ENCODE measurements at regions not wholly inside any gene's neighbourhood (a gene's known extent, or its start where the extent isn't known, plus 50 kb on each side); places are given as distances from the start of the nearest gene placed in this dataset.

- Histone ChIP-seq H3K4me3 (no peak overlapping the region), H3K9me1 (ENCODE audit: control insufficient read depth, insufficient read depth, low read length) (no peaks in the 10 kb centered on the region), H3K4me2 (ENCODE audit: insufficient read depth, low read length) (no peak overlapping the region), H3K79me2 (ENCODE audit: control insufficient read depth, insufficient read depth, low read length) (no peaks in the 10 kb centered on the region), H3K4me1 (replicated peaks in 1 of 2; ENCODE audit: control insufficient read depth in 2 of 2, insufficient read depth in 2 of 2, low read length in 2 of 2) (no peaks in the 10 kb centered on the region), H4K20me1 (replicated peaks; ENCODE audit: control insufficient read depth, insufficient read depth, low read length) (no peaks in the 10 kb centered on the region), H3K9me3 (replicated peaks; ENCODE audit: control insufficient read depth, insufficient read depth, low read depth, low read length) (no peaks in the 10 kb centered on the region), H3K9ac (ENCODE audit: insufficient read depth in 1 of 2, low read depth in 2 of 2, low read length in 2 of 2) (no peak overlapping the region), H3K27ac (ENCODE audit: extremely low read depth, low read depth, low read length) (no peak overlapping the region), H3K36me3 (ENCODE audit: control insufficient read depth, insufficient read depth, low read length) (no peaks in the 10 kb centered on the region), H3K27me3 (ENCODE audit: control insufficient read depth in 2 of 2, insufficient read depth in 2 of 2, low read length in 2 of 2) (no peaks in the 10 kb centered on the region), H2AFZ (ENCODE audit: low read depth, low read length) (no peak overlapping the region)
- no peak for DNase-seq (ENCODE audit: extremely low read depth in 1 of 4, low spot score in 3 of 4)
- ChIA-PET POLR2A (no interaction called here), CTCF (ENCODE audit: low intra/inter-chr PET ratio) (no interaction called here)
- intact Hi-C loops (cut with micrococcal nuclease) (no loop called here), in situ Hi-C loops (cut with MboI) (no loop called here)
- TF ChIP-seq, protein P1, sequence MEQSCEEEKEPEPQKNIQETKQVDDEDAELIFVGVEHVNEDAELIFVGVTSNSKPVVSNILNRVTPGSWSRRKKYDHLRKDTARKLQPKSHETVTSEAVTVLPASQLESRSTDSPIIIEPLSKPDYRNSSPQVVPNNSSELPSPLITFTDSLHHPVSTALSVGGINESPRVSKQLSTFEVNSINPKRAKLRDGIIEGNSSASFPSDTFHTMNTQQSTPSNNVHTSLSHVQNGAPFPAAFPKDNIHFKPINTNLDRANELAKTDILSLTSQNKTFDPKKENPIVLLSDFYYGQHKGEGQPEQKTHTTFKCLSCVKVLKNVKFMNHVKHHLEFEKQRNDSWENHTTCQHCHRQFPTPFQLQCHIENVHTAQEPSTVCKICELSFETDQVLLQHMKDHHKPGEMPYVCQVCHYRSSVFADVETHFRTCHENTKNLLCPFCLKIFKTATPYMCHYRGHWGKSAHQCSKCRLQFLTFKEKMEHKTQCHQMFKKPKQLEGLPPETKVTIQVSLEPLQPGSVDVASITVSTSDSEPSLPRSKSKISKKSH (CRISPR knock-in tag; IDR thresholded peaks at IDR 0.05), result no peak
- TF ChIP-seq, protein P2, sequence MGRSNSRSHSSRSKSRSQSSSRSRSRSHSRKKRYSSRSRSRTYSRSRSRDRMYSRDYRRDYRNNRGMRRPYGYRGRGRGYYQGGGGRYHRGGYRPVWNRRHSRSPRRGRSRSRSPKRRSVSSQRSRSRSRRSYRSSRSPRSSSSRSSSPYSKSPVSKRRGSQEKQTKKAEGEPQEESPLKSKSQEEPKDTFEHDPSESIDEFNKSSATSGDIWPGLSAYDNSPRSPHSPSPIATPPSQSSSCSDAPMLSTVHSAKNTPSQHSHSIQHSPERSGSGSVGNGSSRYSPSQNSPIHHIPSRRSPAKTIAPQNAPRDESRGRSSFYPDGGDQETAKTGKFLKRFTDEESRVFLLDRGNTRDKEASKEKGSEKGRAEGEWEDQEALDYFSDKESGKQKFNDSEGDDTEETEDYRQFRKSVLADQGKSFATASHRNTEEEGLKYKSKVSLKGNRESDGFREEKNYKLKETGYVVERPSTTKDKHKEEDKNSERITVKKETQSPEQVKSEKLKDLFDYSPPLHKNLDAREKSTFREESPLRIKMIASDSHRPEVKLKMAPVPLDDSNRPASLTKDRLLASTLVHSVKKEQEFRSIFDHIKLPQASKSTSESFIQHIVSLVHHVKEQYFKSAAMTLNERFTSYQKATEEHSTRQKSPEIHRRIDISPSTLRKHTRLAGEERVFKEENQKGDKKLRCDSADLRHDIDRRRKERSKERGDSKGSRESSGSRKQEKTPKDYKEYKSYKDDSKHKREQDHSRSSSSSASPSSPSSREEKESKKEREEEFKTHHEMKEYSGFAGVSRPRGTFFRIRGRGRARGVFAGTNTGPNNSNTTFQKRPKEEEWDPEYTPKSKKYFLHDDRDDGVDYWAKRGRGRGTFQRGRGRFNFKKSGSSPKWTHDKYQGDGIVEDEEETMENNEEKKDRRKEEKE (IDR thresholded peaks at IDR 0.05; ENCODE audit: borderline replicate concordance in 1 of 2, control insufficient read depth in 1 of 2, low read depth in 2 of 2, low read length in 1 of 2), result no peak
- no peak for TF ChIP-seq PPARD (CRISPR knock-in tag; IDR thresholded peaks at IDR 0.05)
- no peak for TF ChIP-seq NCOA6 (IDR thresholded peaks at IDR 0.05)
- TF ChIP-seq EZH2 (IDR thresholded peaks at IDR 0.05; ENCODE audit: borderline replicate concordance, low read depth, low read length), result no peak
- TF ChIP-seq FOXK2 (conservative IDR thresholded peaks at IDR 0.05 in 1 of 2, IDR thresholded peaks at IDR 0.05 in 1 of 2; ENCODE audit: low read depth in 2 of 2), result no peak
- TF ChIP-seq SAFB2 (IDR thresholded peaks at IDR 0.05; ENCODE audit: borderline replicate concordance, low read depth, low read length, severe bottlenecking), result no peak
- no peak for TF ChIP-seq FOXM1 (IDR thresholded peaks at IDR 0.05; ENCODE audit: low read depth)
- no peak for TF ChIP-seq FOXM1 (CRISPR knock-in tag; IDR thresholded peaks at IDR 0.05; ENCODE audit: low read depth)
- TF ChIP-seq ZNF586 (CRISPR knock-in tag; conservative IDR thresholded peaks at IDR 0.05), result no peak
- no peak for TF ChIP-seq SFPQ (IDR thresholded peaks at IDR 0.05; ENCODE audit: low read depth, low read length)
- no peak for TF ChIP-seq U2AF1 (optimal IDR thresholded peaks at IDR 0.05; ENCODE audit: low read depth, low read length)
- TF ChIP-seq ARID1B (IDR thresholded peaks at IDR 0.05), result no peak
- no peak for TF ChIP-seq CREB1 (IDR thresholded peaks at IDR 0.05)
- TF ChIP-seq CREB1 (CRISPR knock-in tag; IDR thresholded peaks at IDR 0.05), result no peak
- FAIRE-seq, result no peak
- WGBS (ENCODE audit: insufficient coverage, low coverage, missing lambda C conversion rate), result 0% methylated on average over 1 of the region's 1 CpG
- ATAC-seq, result no peak
- no TSS peak for BruUV-seq (replicated peaks)
These were observed 271.9 kb upstream of the ST8SIA4 start for GRCh38 chr5:101174981-101175380.

All from K562 (cell line).